Memory B cell (primary cell): ENCODE measurements at regions not wholly inside any gene's neighbourhood (a gene's known extent, or its start where the extent isn't known, plus 50 kb on each side); places are given as distances from the start of the nearest gene placed in this dataset.

Experiments used
- ATAC-seq: fragments of 150-1000 bp; cut with Tn5 transposase; 2 replicates; pipeline ENCODE4 v1.10.0; 2021; ENCODE audit warnings: low read depth, mild to moderate bottlenecking, moderate library complexity
- DNase-seq, 2 donors: peaks; one replicate each; pipeline ENCODE4 v3.0.0; 2022; ENCODE audit warnings: low spot score in 2 of 2
- H3K27ac Mint-ChIP-seq: one replicate; pipeline ENCODE4 v1.8.0; 2022; ENCODE audit warnings: mild to moderate bottlenecking, moderate library complexity, mixed read lengths
- H3K27me3 Mint-ChIP-seq: one replicate; pipeline ENCODE4 v1.8.0; 2022; ENCODE audit warnings: mixed read lengths
- H3K36me3 Mint-ChIP-seq: one replicate; pipeline ENCODE4 v1.8.0; 2022; ENCODE audit warnings: mild to moderate bottlenecking, mixed read lengths
- H3K4me1 Mint-ChIP-seq: one replicate; pipeline ENCODE4 v1.8.0; 2022; ENCODE audit warnings: mixed read lengths
- H3K4me3 Mint-ChIP-seq: one replicate; pipeline ENCODE4 v1.8.0; 2022; ENCODE audit warnings: mild to moderate bottlenecking, moderate library complexity, mixed read lengths
- H3K9me3 Mint-ChIP-seq: one replicate; pipeline ENCODE4 v1.8.0; 2022; ENCODE audit warnings: mixed read lengths

- Mint-ChIP-seq H3K4me1 (peaks cover 31% of the 10 kb centered on the region), H3K36me3 (no peaks in the 10 kb centered on the region), H3K9me3 (no peaks in the 10 kb centered on the region), H3K27ac (peak overlapping the region; percentile 80), H3K4me3 (peak overlapping the region; percentile 76), H3K27me3 (no peaks in the 10 kb centered on the region)
- ATAC-seq (no peak), DNase-seq (no peak)
These were observed 87.7 kb upstream of the RASGRP1 start for GRCh38 chr15:38652183-38652794.

GRCh38 chr15:38652998-38653397, 88.4 kb upstream of the RASGRP1 start:
- Mint-ChIP-seq H3K4me3 (no peak overlapping the region), H3K27ac (peak overlapping the region; percentile 76), H3K9me3 (no peaks in the 10 kb centered on the region), H3K27me3 (no peaks in the 10 kb centered on the region), H3K36me3 (no peaks in the 10 kb centered on the region), H3K4me1 (peaks cover 30% of the 10 kb centered on the region)
- ATAC-seq (no peak), DNase-seq (no peak)

- Mint-ChIP-seq H3K4me3 (no peak overlapping the region), H3K27me3 (peaks cover 2% of the 10 kb centered on the region), H3K4me1 (peaks cover 16% of the 10 kb centered on the region), H3K9me3 (no peaks in the 10 kb centered on the region), H3K27ac (no peak overlapping the region), H3K36me3 (peaks cover 2% of the 10 kb centered on the region)
- ATAC-seq (no peak), DNase-seq (no peak)
These were observed 93.8 kb upstream of the RASGRP1 start for GRCh38 chr15:38658431-38658830.

- Mint-ChIP-seq H3K27me3 (peaks cover 2% of the 10 kb centered on the region), H3K9me3 (no peaks in the 10 kb centered on the region), H3K4me3 (no peak overlapping the region), H3K36me3 (peaks cover 2% of the 10 kb centered on the region), H3K4me1 (peaks cover 15% of the 10 kb centered on the region), H3K27ac (no peak overlapping the region)
- ATAC-seq (no peak), DNase-seq (no peak)
These were observed 96.1 kb upstream of the RASGRP1 start for GRCh38 chr15:38660738-38661137.

- no peak for ATAC-seq
- Mint-ChIP-seq H3K36me3 (peaks cover 2% of the 10 kb centered on the region), H3K9me3 (no peaks in the 10 kb centered on the region), H3K4me3 (no peak overlapping the region), H3K27ac (no peak overlapping the region), H3K4me1 (peaks cover 19% of the 10 kb centered on the region), H3K27me3 (peaks cover 2% of the 10 kb centered on the region)
- no peak for DNase-seq
These were observed 97.6 kb upstream of the RASGRP1 start for GRCh38 chr15:38662033-38662802.

GRCh38 chr15:38662805-38663204, 98.2 kb upstream of the RASGRP1 start:
- peaks cover 19% of the 10 kb centered on the region for H3K4me1 Mint-ChIP-seq
- no peaks in the 10 kb centered on the region for H3K9me3 Mint-ChIP-seq
- no peak for DNase-seq
- H3K4me3 Mint-ChIP-seq = no peak overlapping the region
- no peak overlapping the region for H3K27ac Mint-ChIP-seq
- ATAC-seq = no peak
- H3K36me3 Mint-ChIP-seq = peaks cover 2% of the 10 kb centered on the region
- H3K27me3 Mint-ChIP-seq = peaks cover 2% of the 10 kb centered on the region

GRCh38 chr15:38665586-38666305, 101.1 kb upstream of the RASGRP1 start:
- no peak for ATAC-seq
- Mint-ChIP-seq H3K4me1 (peaks cover 21% of the 10 kb centered on the region), H3K4me3 (no peak overlapping the region), H3K36me3 (peaks cover 2% of the 10 kb centered on the region), H3K27ac (no peak overlapping the region), H3K27me3 (no peaks in the 10 kb centered on the region), H3K9me3 (no peaks in the 10 kb centered on the region)
- DNase-seq = no peak

GRCh38 chr15:38666865-38667510, 102.4 kb upstream of the RASGRP1 start:
- DNase-seq (no peak), ATAC-seq (no peak)
- Mint-ChIP-seq H3K9me3 (no peaks in the 10 kb centered on the region), H3K27ac (no peak overlapping the region), H3K27me3 (no peaks in the 10 kb centered on the region), H3K4me1 (peaks cover 30% of the 10 kb centered on the region), H3K4me3 (no peak overlapping the region), H3K36me3 (no peaks in the 10 kb centered on the region)

- Mint-ChIP-seq H3K27me3 (no peaks in the 10 kb centered on the region), H3K4me1 (peaks cover 36% of the 10 kb centered on the region), H3K4me3 (no peak overlapping the region), H3K36me3 (no peaks in the 10 kb centered on the region), H3K9me3 (no peaks in the 10 kb centered on the region), H3K27ac (no peak overlapping the region)
- no peak for DNase-seq
- no peak for ATAC-seq
These were observed 103.6 kb upstream of the RASGRP1 start for GRCh38 chr15:38667890-38668850.

- Mint-ChIP-seq H3K27me3 (no peaks in the 10 kb centered on the region), H3K4me1 (peaks cover 40% of the 10 kb centered on the region), H3K27ac (no peak overlapping the region), H3K4me3 (no peak overlapping the region), H3K36me3 (no peaks in the 10 kb centered on the region), H3K9me3 (no peaks in the 10 kb centered on the region)
- DNase-seq (no peak), ATAC-seq (no peak)
These were observed 104.3 kb upstream of the RASGRP1 start for GRCh38 chr15:38668898-38669391.

GRCh38 chr15:38670128-38671005, 105.8 kb upstream of the RASGRP1 start:
- Mint-ChIP-seq H3K36me3 (no peaks in the 10 kb centered on the region), H3K27ac (peak overlapping the region; percentile 99), H3K27me3 (no peaks in the 10 kb centered on the region), H3K9me3 (no peaks in the 10 kb centered on the region), H3K4me3 (peak overlapping the region; percentile 38), H3K4me1 (peaks cover 43% of the 10 kb centered on the region)
- ATAC-seq (peak; percentile 64), DNase-seq (peak; percentile 55 to 76)

- no peaks in the 10 kb centered on the region for H3K36me3 Mint-ChIP-seq
- ATAC-seq = no peak
- H3K4me3 Mint-ChIP-seq = peak overlapping the region; percentile 38
- no peaks in the 10 kb centered on the region for H3K27me3 Mint-ChIP-seq
- DNase-seq = no peak
- H3K27ac Mint-ChIP-seq = peak overlapping the region; percentile 99
- H3K9me3 Mint-ChIP-seq = no peaks in the 10 kb centered on the region
- H3K4me1 Mint-ChIP-seq = peaks cover 43% of the 10 kb centered on the region
These were observed 106.4 kb upstream of the RASGRP1 start for GRCh38 chr15:38671006-38671387.
